A172 (cell line): ENCODE measurements at regions not wholly inside any gene's neighbourhood (a gene's known extent, or its start where the extent isn't known, plus 50 kb on each side); places are given as distances from the start of the nearest gene placed in this dataset.

Experiments
- DNase-seq: peaks from one replicate; pipeline ENCODE4 v3.0.0-alpha.2; 2015; ENCODE audit warnings: low spot score

GRCh38 chr3:30114918-30115317, 491.5 kb upstream of the TGFBR2 start:
- no peak for DNase-seq

GRCh38 chr3:30122359-30122758, 484.0 kb upstream of the TGFBR2 start:
- DNase-seq = no peak

- no peak for DNase-seq
Measured at GRCh38 chr3:30123224-30123623, 483.2 kb upstream of the TGFBR2 start.

- no peak for DNase-seq
Measured at GRCh38 chr3:30123755-30124154, 482.6 kb upstream of the TGFBR2 start.

GRCh38 chr3:30124435-30125370, 481.7 kb upstream of the TGFBR2 start:
- DNase-seq = peak; percentile 50

- DNase-seq = no peak
Measured at GRCh38 chr3:30129765-30130164, 476.6 kb upstream of the TGFBR2 start.

GRCh38 chr3:30130391-30130790, 476.0 kb upstream of the TGFBR2 start:
- no peak for DNase-seq

GRCh38 chr3:30131191-30131590, 475.2 kb upstream of the TGFBR2 start:
- DNase-seq = no peak

GRCh38 chr3:30135190-30135589, 471.2 kb upstream of the TGFBR2 start:
- DNase-seq = no peak

- DNase-seq = no peak
Measured at GRCh38 chr3:30139283-30139682, 467.1 kb upstream of the TGFBR2 start.

GRCh38 chr3:30140356-30141075, 465.9 kb upstream of the TGFBR2 start:
- DNase-seq = no peak

- peak; percentile 52 for DNase-seq
Measured at GRCh38 chr3:30141178-30141581, 465.2 kb upstream of the TGFBR2 start.

- no peak for DNase-seq
Measured at GRCh38 chr3:30141927-30142326, 464.5 kb upstream of the TGFBR2 start.

- DNase-seq = no peak
Measured at GRCh38 chr3:30142946-30143345, 463.5 kb upstream of the TGFBR2 start.

- DNase-seq = peak; percentile 68
Measured at GRCh38 chr3:30145281-30145680, 461.1 kb upstream of the TGFBR2 start.

GRCh38 chr3:30146978-30147377, 459.4 kb upstream of the TGFBR2 start:
- DNase-seq = peak; percentile 63

- no peak for DNase-seq
Measured at GRCh38 chr3:30154853-30155252, 451.5 kb upstream of the TGFBR2 start.

GRCh38 chr3:30155755-30156154, 450.6 kb upstream of the TGFBR2 start:
- DNase-seq = no peak

GRCh38 chr3:30156586-30157498, 449.6 kb upstream of the TGFBR2 start:
- DNase-seq = no peak

GRCh38 chr3:30161375-30161774, 445.0 kb upstream of the TGFBR2 start:
- DNase-seq = no peak

GRCh38 chr3:30162579-30162978, 443.8 kb upstream of the TGFBR2 start:
- peak; percentile 96 for DNase-seq

GRCh38 chr3:30166535-30166934, 439.9 kb upstream of the TGFBR2 start:
- no peak for DNase-seq
